ENCODE measurements at regions not wholly inside any gene's neighbourhood (a gene's known extent, or its start where the extent isn't known, plus 50 kb on each side); places are given as distances from the start of the nearest gene placed in this dataset.
"Not testable (repeated sequence)": the region's sequence is repeated elsewhere in the genome, so short reads cannot be mapped to it uniquely, and the experiment has no call there.

DNA sequence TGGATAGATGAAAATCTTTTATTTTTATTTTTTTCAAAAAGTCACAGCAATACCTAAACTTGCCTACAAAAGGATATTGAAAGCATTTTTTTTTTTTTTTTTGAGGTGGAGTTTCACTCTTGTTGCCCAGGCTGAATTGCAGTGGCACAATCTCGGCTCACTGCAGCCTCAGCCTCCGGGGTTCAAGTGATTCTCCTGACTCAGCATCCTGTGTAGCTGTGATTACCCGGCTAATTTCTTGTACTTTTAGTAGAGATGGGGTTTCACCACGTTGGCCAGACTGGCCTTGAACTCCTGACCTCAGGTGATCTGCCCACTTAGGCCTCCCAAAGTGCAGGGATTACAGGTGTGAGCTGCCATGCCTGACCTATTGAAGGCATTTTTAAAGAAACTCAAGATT lies 69.1 kb upstream of the DGKB start:
- TF ChIP-seq POLR2AphosphoS5 (IDR thresholded peaks at IDR 0.05; ENCODE audit: borderline replicate concordance, low read depth, low read length); EZH2 (IDR thresholded peaks at IDR 0.05); FOXP2 (optimal IDR thresholded peaks at IDR 0.05; ENCODE audit: control extremely low read depth, extremely low read length, insufficient read depth): not testable (repeated sequence)

Data from SK-N-MC (cell line).